ENCODE measurements at regions not wholly inside any gene's neighbourhood (a gene's known extent, or its start where the extent isn't known, plus 50 kb on each side); places are given as distances from the start of the nearest gene placed in this dataset.

GRCh38 chr15:95087253-95087609 is 855.9 kb downstream of the MCTP2 start:
- no peaks in the 10 kb centered on the region for H3K27me3 Mint-ChIP-seq (ENCODE audit: insufficient read depth, unreplicated experiment)

GRCh38 chr15:95091444-95091843 is 860.1 kb downstream of the MCTP2 start:
- Mint-ChIP-seq H3K27ac (ENCODE audit: low read depth, unreplicated experiment) (no peak overlapping the region), H3K4me3 (ENCODE audit: unreplicated experiment) (no peak overlapping the region), H3K36me3 (ENCODE audit: insufficient read depth, unreplicated experiment) (no peaks in the 10 kb centered on the region), H3K4me1 (ENCODE audit: insufficient read depth, unreplicated experiment) (peaks cover 7% of the 10 kb centered on the region), H3K9me3 (ENCODE audit: unreplicated experiment) (no peaks in the 10 kb centered on the region), H3K27me3 (ENCODE audit: insufficient read depth, unreplicated experiment) (no peaks in the 10 kb centered on the region)
- DNase-seq (ENCODE audit: unreplicated experiment) = no peak
- POLR2A ChIA-PET = no interaction called here
- CTCF ChIA-PET = interaction anchor here (0.6 to 0.8 kb wide), 3 partner anchors 13 to 538 kb away, joined by 3 to 5 read pairs (median 3); no protein-coding TSS in a partner anchor
- intact Hi-C loops (cut with micrococcal nuclease) = no loop called here
- BruUV-seq (replicated peaks) = no TSS peak
- TF ChIP-seq CTCF (IDR thresholded peaks at IDR 0.05; ENCODE audit: unreplicated experiment) = no peak

More at GRCh38 chr15:95087253-95087609, 855.9 kb downstream of the MCTP2 start:
- no peak for TF ChIP-seq CTCF (IDR thresholded peaks at IDR 0.05; ENCODE audit: unreplicated experiment)
- Mint-ChIP-seq H3K27ac (ENCODE audit: low read depth, unreplicated experiment) (no peak overlapping the region), H3K36me3 (ENCODE audit: insufficient read depth, unreplicated experiment) (no peaks in the 10 kb centered on the region), H3K4me1 (ENCODE audit: insufficient read depth, unreplicated experiment) (peaks cover 7% of the 10 kb centered on the region), H3K4me3 (ENCODE audit: unreplicated experiment) (no peak overlapping the region), H3K9me3 (ENCODE audit: unreplicated experiment) (no peaks in the 10 kb centered on the region)
- ChIA-PET CTCF (no interaction called here), POLR2A (no interaction called here)
- no TSS peak for BruUV-seq (replicated peaks)
- DNase-seq (ENCODE audit: unreplicated experiment) = peak; percentile 6
- intact Hi-C loops (cut with micrococcal nuclease) = no loop called here

- no peak for TF ChIP-seq CTCF (IDR thresholded peaks at IDR 0.05; ENCODE audit: unreplicated experiment)
- Mint-ChIP-seq H3K9me3 (ENCODE audit: unreplicated experiment) (no peaks in the 10 kb centered on the region), H3K36me3 (ENCODE audit: insufficient read depth, unreplicated experiment) (no peaks in the 10 kb centered on the region), H3K27ac (ENCODE audit: low read depth, unreplicated experiment) (no peak overlapping the region), H3K27me3 (ENCODE audit: insufficient read depth, unreplicated experiment) (no peaks in the 10 kb centered on the region), H3K4me1 (ENCODE audit: insufficient read depth, unreplicated experiment) (no peaks in the 10 kb centered on the region), H3K4me3 (ENCODE audit: unreplicated experiment) (no peak overlapping the region)
- DNase-seq (ENCODE audit: unreplicated experiment) = no peak
- ChIA-PET POLR2A (no interaction called here), CTCF (no interaction called here)
- intact Hi-C loops (cut with micrococcal nuclease) = no loop called here
- no TSS peak for BruUV-seq (replicated peaks)
These were observed 863.9 kb downstream of the MCTP2 start for GRCh38 chr15:95095250-95095649.

- POLR2A ChIA-PET = interaction anchor here (0.7 kb wide), 1 partner anchor 654 kb away, joined by 4 read pairs; no protein-coding TSS in a partner anchor
- no peak overlapping the region for H3K4me3 Mint-ChIP-seq (ENCODE audit: unreplicated experiment)
- no peaks in the 10 kb centered on the region for H3K9me3 Mint-ChIP-seq (ENCODE audit: unreplicated experiment)
- no TSS peak for BruUV-seq (replicated peaks)
- no peak for TF ChIP-seq CTCF (IDR thresholded peaks at IDR 0.05; ENCODE audit: unreplicated experiment)
- CTCF ChIA-PET = interaction anchor here (0.7 to 1.1 kb wide), 2 partner anchors 171 to 1261 kb away, joined by 3 to 4 read pairs; no protein-coding TSS in a partner anchor
- H3K4me1 Mint-ChIP-seq (ENCODE audit: insufficient read depth, unreplicated experiment) = no peaks in the 10 kb centered on the region
- DNase-seq (ENCODE audit: unreplicated experiment) = no peak
- intact Hi-C loops (cut with micrococcal nuclease) = no loop called here
- H3K27ac Mint-ChIP-seq (ENCODE audit: low read depth, unreplicated experiment) = no peak overlapping the region
- H3K36me3 Mint-ChIP-seq (ENCODE audit: insufficient read depth, unreplicated experiment) = no peaks in the 10 kb centered on the region
- H3K27me3 Mint-ChIP-seq (ENCODE audit: insufficient read depth, unreplicated experiment) = no peaks in the 10 kb centered on the region
These were observed 865.3 kb downstream of the MCTP2 start for GRCh38 chr15:95096651-95097050.

All from MCF 10A (cell line).